Left ventricle myocardium superior (tissue), 1 donor: ENCODE measurements at regions not wholly inside any gene's neighbourhood (a gene's known extent, or its start where the extent isn't known, plus 50 kb on each side); places are given as distances from the start of the nearest gene placed in this dataset.
"Not testable (repeated sequence)": the region's sequence is repeated elsewhere in the genome, so short reads cannot be mapped to it uniquely, and the experiment has no call there.

Experiments used
- ATAC-seq: fragments of 200-7000 bp; cut with Tn5 transposase; one replicate; pipeline ENCODE4 v1.9.1; 2020; ENCODE audit warnings: mild to moderate bottlenecking, moderate library complexity
- DNase-seq: peaks from one replicate; pipeline ENCODE4 v3.0.0-alpha.2; 2020
- intact Hi-C: fragments of 100-400 bp; cut with micrococcal nuclease; formaldehyde crosslinking; loops from one replicate; pipeline ENCODE4 v1.11.0; 2022
- donor health status: DM: no; HTN: yes; CAD: no; lungs with severe emphysema.

DNA sequence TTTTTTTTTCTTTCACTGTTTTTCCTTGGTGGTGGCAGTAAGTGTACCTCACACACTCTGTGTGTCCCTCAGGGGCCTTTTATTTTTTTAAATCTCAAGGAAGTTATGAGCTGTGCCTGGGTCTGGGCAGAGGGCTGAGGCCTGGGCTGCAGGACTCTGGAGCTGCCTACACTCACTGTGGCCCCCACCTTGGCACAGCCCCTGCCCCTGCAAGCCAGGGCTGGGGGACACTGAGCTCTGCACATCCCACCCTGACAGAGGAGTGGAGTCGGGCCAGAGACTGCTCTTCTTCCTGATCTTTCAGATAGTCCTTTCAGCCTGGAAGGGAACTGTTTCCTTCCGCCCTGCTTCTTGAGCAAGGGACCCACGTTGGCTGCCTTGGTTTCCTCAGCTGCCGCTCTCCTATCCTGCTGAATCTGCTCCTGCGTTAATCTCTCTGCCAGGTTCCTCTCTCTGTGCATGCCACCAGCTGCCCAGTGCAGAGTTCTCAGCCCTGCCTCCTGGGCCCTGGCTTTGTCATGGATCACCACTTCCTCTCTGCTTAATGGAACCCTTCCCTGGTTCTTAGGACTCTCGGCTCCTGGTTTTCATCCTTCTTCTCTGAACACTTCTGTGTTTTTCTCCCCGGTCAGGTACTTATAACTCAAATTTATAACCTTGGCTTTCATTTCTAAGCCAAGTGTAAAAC, 502.3 kb downstream of the DIRAS2 start:
- no peak for DNase-seq
- intact Hi-C loops, result loop anchor here (10.0 kb wide), 1 partner anchor 735 kb away; no protein-coding TSS in a partner anchor

DNA sequence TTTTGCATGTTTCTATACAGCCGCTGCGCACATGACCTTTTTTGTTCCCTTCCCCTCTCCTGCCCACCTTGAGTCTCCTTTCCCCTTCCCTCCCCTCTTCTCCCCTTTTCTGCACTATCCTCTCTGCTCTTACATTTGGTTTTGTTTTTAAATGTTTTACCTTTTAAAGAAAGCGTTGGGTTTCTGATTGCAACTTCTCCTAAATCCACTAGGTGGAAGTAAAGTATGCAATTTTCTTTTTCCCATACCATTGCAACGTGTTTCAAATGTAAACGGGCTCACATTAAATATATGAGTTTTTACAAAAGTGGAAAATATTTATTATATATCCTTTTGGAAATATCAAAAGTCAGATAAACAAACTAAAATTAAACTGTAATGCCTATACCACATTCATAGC, 500.9 kb downstream of the DIRAS2 start:
- ATAC-seq (no peak), DNase-seq (no peak)
- intact Hi-C loops, result loop anchor here (10.0 kb wide), 1 partner anchor 733 kb away; no protein-coding TSS in a partner anchor

More for the DNA sequence above, 502.3 kb downstream of the DIRAS2 start:
- no peak for ATAC-seq

GRCh38 chr9:90142580-90142979, 500.0 kb downstream of the DIRAS2 start:
- ATAC-seq (no peak), DNase-seq (no peak)
- intact Hi-C loops, result loop anchor here (10.0 kb wide), 1 partner anchor 732 kb away; no protein-coding TSS in a partner anchor

DNA sequence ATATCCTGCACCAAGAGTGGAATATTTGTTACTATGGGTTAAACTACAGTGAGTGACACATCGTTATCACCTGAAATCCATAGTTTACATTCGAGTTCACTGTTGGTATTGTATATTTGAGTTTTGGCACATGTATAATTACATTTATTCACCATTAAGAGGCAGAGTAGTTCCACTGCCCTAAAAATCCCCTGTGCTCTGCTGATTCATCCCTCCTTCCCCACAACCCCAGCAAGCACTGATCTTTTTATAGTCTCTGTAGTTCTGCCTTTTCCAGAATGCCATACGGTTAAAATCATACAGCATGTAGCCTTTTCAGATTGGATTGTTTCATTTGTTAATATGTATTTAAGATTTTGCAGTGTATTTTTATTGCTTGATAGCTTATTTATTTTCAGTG, 495.2 kb downstream of the DIRAS2 start:
- ATAC-seq (no peak), DNase-seq (no peak)
- intact Hi-C loops, result loop anchor here (10.0 kb wide), 1 partner anchor 727 kb away; no protein-coding TSS in a partner anchor

DNA sequence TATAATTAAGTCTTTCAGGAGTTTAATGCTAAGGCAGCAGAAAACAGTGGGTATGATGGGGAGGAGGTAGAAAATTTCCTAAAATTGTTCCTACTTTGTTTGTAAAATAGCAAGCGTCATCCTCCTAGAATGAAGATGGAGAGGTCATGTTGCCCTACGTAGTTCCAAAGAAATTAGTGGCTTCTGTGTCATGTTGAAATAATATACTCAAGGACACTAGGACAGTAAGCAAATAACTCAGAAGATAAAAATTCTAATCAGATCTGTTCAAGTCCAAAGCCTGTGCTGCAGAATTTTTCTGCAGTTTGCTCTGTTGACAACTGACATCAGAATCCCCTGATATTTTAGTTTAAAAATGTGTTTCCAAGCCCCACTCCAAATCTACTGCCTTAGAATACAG, 486.3 kb downstream of the DIRAS2 start:
- no peak for ATAC-seq
- DNase-seq, result no peak
- intact Hi-C loops, result no loop called here

- ATAC-seq (no peak), DNase-seq (no peak)
- intact Hi-C loops, result no loop called here
Observed at GRCh38 chr9:90162326-90162725, 480.3 kb downstream of the DIRAS2 start.

GRCh38 chr9:90162819-90163218, 479.8 kb downstream of the DIRAS2 start:
- intact Hi-C loops, result no loop called here
- DNase-seq, result no peak

GRCh38 chr9:90165281-90165680, 477.3 kb downstream of the DIRAS2 start:
- no peak for ATAC-seq
- intact Hi-C loops, result no loop called here
- DNase-seq, result no peak

More at GRCh38 chr9:90162819-90163218, 479.8 kb downstream of the DIRAS2 start:
- no peak for ATAC-seq

GRCh38 chr9:90166374-90166773, 476.2 kb downstream of the DIRAS2 start:
- intact Hi-C loops, result not testable (repeated sequence)

GRCh38 chr9:90167914-90168313, 474.7 kb downstream of the DIRAS2 start:
- intact Hi-C loops, result no loop called here
- DNase-seq, result no peak
- ATAC-seq, result no peak

More at GRCh38 chr9:90166374-90166773, 476.2 kb downstream of the DIRAS2 start:
- DNase-seq, ATAC-seq: not testable (repeated sequence)

DNA sequence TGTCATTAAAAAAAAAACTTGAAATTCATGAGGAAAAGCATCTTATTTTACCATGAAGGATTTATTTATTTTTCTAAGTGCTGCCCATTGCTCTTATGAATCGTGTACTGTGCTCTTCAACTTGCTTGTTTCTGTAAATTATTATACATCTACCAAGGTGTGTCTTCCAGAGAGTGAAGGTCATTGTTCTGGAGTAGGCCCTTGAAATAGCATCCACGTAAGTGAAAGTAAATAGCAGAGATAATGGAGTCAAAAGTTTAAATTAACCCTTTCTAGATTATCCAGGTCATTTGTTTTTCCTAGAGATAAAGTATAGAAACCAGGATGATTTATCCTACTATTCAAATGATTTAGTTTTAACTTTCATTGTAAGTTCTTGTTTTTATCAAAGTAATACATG, 473.1 kb downstream of the DIRAS2 start:
- DNase-seq (no peak), ATAC-seq (no peak)
- intact Hi-C loops, result no loop called here

- ATAC-seq, DNase-seq, intact Hi-C loops: not testable (repeated sequence)
Observed at GRCh38 chr9:90173935-90174334, 468.7 kb downstream of the DIRAS2 start.

GRCh38 chr9:90174346-90174745, 468.3 kb downstream of the DIRAS2 start:
- intact Hi-C loops, ATAC-seq, DNase-seq: not testable (repeated sequence)

DNA sequence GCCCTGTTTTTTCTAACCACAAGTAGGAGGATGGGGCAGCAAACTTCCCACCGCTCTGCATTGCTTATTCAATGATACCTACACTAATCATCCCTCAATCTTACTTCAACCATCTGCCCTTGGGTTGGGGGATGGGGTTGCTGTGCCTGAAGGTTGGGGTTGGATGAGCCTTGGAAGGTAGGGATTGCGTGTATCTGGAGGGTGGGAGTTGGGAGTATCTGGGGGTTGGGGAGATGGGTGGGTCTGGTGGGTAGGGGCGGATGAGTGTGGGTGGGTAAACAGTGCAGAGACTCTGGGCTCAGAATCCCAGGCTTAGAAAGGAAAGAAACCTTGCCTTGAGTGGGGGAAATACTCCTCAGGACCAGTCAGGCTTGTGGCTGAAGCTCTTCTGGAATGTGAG, 467.4 kb downstream of the DIRAS2 start:
- DNase-seq (no peak), ATAC-seq (no peak)
- intact Hi-C loops, result no loop called here

GRCh38 chr9:90175865-90176264, 466.8 kb downstream of the DIRAS2 start:
- ATAC-seq (no peak), DNase-seq (no peak)
- intact Hi-C loops, result no loop called here

DNA sequence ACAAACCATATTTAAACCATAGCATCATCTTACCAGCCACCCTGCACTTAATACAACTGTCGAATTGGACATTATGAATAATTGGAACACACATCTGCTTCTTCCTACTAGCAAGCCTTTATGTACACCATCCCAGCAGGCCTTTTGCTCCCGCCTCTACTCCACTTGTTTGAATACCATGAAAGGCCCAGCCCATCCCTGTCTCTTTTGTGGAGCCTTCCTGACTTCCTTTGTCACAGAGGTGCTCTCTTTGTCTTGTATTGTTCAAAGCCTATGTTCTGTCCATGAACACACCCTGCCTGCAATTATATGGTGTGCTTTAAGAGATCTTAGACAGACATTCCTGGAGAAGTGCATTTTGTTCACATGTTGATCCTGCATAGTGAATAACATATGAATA, 465.7 kb downstream of the DIRAS2 start:
- DNase-seq (no peak), ATAC-seq (no peak)
- intact Hi-C loops, result no loop called here

- ATAC-seq (no peak), DNase-seq (no peak)
- intact Hi-C loops, result no loop called here
Observed at GRCh38 chr9:90180381-90180780, 462.2 kb downstream of the DIRAS2 start.

DNA sequence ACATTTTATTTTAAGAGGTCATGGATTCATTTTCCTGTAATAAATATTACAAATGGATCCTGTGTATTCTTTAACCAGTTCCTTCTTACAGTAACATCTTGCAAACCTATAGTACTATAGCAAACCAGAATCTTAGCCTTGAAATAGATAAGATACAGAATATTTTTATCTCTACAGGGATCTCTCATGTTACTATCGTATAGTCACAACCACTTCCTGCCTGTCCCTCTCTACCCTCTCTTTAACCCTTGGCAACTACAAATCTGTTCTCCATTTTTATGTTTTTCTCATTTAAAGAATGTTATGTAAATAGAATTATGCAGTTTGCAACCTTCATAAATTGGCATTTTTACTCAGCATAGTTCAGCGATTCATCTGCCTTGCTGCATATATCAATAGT, 454.0 kb downstream of the DIRAS2 start:
- intact Hi-C loops, result no loop called here
- ATAC-seq (no peak), DNase-seq (no peak)

GRCh38 chr9:90189306-90189705, 453.3 kb downstream of the DIRAS2 start:
- intact Hi-C loops, result no loop called here
- no peak for ATAC-seq
- no peak for DNase-seq

- DNase-seq, intact Hi-C loops, ATAC-seq: not testable (repeated sequence)
Observed at GRCh38 chr9:90192465-90192864, 450.2 kb downstream of the DIRAS2 start.

- intact Hi-C loops, result no loop called here
- DNase-seq, result no peak
- ATAC-seq, result no peak
Observed at GRCh38 chr9:90198956-90199355, 443.7 kb downstream of the DIRAS2 start.
